ENCODE measurements at regions not wholly inside any gene's neighbourhood (a gene's known extent, or its start where the extent isn't known, plus 50 kb on each side); places are given as distances from the start of the nearest gene placed in this dataset.

- Histone ChIP-seq H3K4me1 (ENCODE audit: low read length) (no peaks in the 10 kb centered on the region), H3K27me3 (ENCODE audit: low read depth, low read length) (peaks cover 16% of the 10 kb centered on the region), H3K27ac (ENCODE audit: low read length) (no peak overlapping the region), H3K79me2 (ENCODE audit: low read length) (no peaks in the 10 kb centered on the region), H4K20me1 (ENCODE audit: insufficient read depth, low read length) (no peaks in the 10 kb centered on the region), H3K36me3 (replicated peaks; ENCODE audit: low read depth, low read length) (no peaks in the 10 kb centered on the region), H3K4me2 (ENCODE audit: low read length) (no peak overlapping the region), H2AFZ (ENCODE audit: low read depth, low read length) (no peak overlapping the region), H3K9ac (ENCODE audit: low read length) (no peak overlapping the region), H3K4me3 (ENCODE audit: low read length) (no peak overlapping the region), H3K9me3 (ENCODE audit: insufficient read depth, low read length) (no peaks in the 10 kb centered on the region)
- TF ChIP-seq CTCF (IDR thresholded peaks at IDR 0.05; ENCODE audit: low read depth, low read length) (no peak), EZH2phosphoT487 (IDR thresholded peaks at IDR 0.05; ENCODE audit: low read depth) (no peak)
These were observed 260.7 kb upstream of the CSF3R start for GRCh38 chr1:36743286-36744005.

DNA sequence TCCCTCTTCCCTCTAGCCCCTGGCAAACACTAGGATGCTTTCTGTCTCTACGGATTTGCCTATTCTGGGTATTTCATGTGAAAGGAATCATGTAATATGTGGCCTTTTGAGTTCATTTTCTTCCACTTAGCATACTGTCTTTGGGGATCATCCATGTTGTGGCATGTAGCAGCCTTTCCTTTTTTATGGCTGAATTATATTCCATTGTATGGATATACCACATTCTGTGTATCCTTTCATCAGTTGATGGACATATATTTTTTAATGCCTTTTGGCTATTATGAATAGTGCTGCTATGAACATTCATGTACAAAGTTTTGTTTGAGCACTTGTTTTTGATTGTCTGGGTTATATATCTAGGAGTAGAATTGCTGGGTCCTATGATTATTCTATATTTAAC, 258.4 kb upstream of the CSF3R start:
- Histone ChIP-seq H3K36me3 (replicated peaks; ENCODE audit: low read depth, low read length) (no peaks in the 10 kb centered on the region), H4K20me1 (ENCODE audit: insufficient read depth, low read length) (no peaks in the 10 kb centered on the region), H3K4me3 (ENCODE audit: low read length) (no peak overlapping the region), H3K4me1 (ENCODE audit: low read length) (no peaks in the 10 kb centered on the region), H3K27me3 (ENCODE audit: low read depth, low read length) (no peaks in the 10 kb centered on the region), H3K79me2 (ENCODE audit: low read length) (no peaks in the 10 kb centered on the region), H3K4me2 (ENCODE audit: low read length) (no peak overlapping the region), H3K27ac (ENCODE audit: low read length) (no peak overlapping the region), H2AFZ (ENCODE audit: low read depth, low read length) (no peak overlapping the region), H3K9me3 (ENCODE audit: insufficient read depth, low read length) (no peaks in the 10 kb centered on the region), H3K9ac (ENCODE audit: low read length) (no peak overlapping the region)
- no peak for TF ChIP-seq CTCF (IDR thresholded peaks at IDR 0.05; ENCODE audit: low read depth, low read length)
- no peak for TF ChIP-seq EZH2phosphoT487 (IDR thresholded peaks at IDR 0.05; ENCODE audit: low read depth)

- Histone ChIP-seq H3K27me3 (ENCODE audit: low read depth, low read length) (no peaks in the 10 kb centered on the region), H3K4me3 (ENCODE audit: low read length) (no peak overlapping the region), H3K9me3 (ENCODE audit: insufficient read depth, low read length) (no peaks in the 10 kb centered on the region), H3K36me3 (replicated peaks; ENCODE audit: low read depth, low read length) (no peaks in the 10 kb centered on the region), H3K4me2 (ENCODE audit: low read length) (no peak overlapping the region), H3K27ac (ENCODE audit: low read length) (no peak overlapping the region), H4K20me1 (ENCODE audit: insufficient read depth, low read length) (no peaks in the 10 kb centered on the region), H3K4me1 (ENCODE audit: low read length) (no peaks in the 10 kb centered on the region), H3K9ac (ENCODE audit: low read length) (no peak overlapping the region), H2AFZ (ENCODE audit: low read depth, low read length) (no peak overlapping the region), H3K79me2 (ENCODE audit: low read length) (no peaks in the 10 kb centered on the region)
- TF ChIP-seq EZH2phosphoT487 (IDR thresholded peaks at IDR 0.05; ENCODE audit: low read depth): no peak
- TF ChIP-seq CTCF (IDR thresholded peaks at IDR 0.05; ENCODE audit: low read depth, low read length): no peak
These were observed 257.7 kb upstream of the CSF3R start for GRCh38 chr1:36740446-36740845.

- Histone ChIP-seq H3K27ac (ENCODE audit: low read length) (no peak overlapping the region), H3K36me3 (replicated peaks; ENCODE audit: low read depth, low read length) (no peaks in the 10 kb centered on the region), H3K4me3 (ENCODE audit: low read length) (no peak overlapping the region), H3K4me1 (ENCODE audit: low read length) (no peaks in the 10 kb centered on the region), H3K27me3 (ENCODE audit: low read depth, low read length) (no peaks in the 10 kb centered on the region), H3K9me3 (ENCODE audit: insufficient read depth, low read length) (no peaks in the 10 kb centered on the region), H2AFZ (ENCODE audit: low read depth, low read length) (no peak overlapping the region), H4K20me1 (ENCODE audit: insufficient read depth, low read length) (no peaks in the 10 kb centered on the region), H3K9ac (ENCODE audit: low read length) (no peak overlapping the region), H3K4me2 (ENCODE audit: low read length) (no peak overlapping the region), H3K79me2 (ENCODE audit: low read length) (no peaks in the 10 kb centered on the region)
- TF ChIP-seq CTCF (IDR thresholded peaks at IDR 0.05; ENCODE audit: low read depth, low read length) (no peak), EZH2phosphoT487 (IDR thresholded peaks at IDR 0.05; ENCODE audit: low read depth) (no peak)
These were observed 257.1 kb upstream of the CSF3R start for GRCh38 chr1:36739703-36740289.
